K562 (cell line): ENCODE measurements at regions not wholly inside any gene's neighbourhood (a gene's known extent, or its start where the extent isn't known, plus 50 kb on each side); places are given as distances from the start of the nearest gene placed in this dataset.

ENCODE experiments used
- ATAC-seq: fragments of 200-7000 bp; cut with Tn5 transposase; 3 replicates; pipeline ENCODE4 v1.9.1; 2020; ENCODE audit warnings: moderate library complexity
- BruUV-seq: library from RNA; stranded (reverse); fragments of 400-500 nt; replicated peaks from 2 replicates; lab custom pipeline; 2021; lab: Mats Ljungman, UMichigan
- CTCF ChIA-PET: fragments of 300-600 bp; formaldehyde crosslinking; extraction: SDS; loops from one replicate; lab custom pipeline; 2021; ENCODE audit warnings: low intra/inter-chr PET ratio; lab: Yijun Ruan, JAX
- POLR2A ChIA-PET: fragments of 300-600, 350-650 bp; sonication (Branson Sonifier 250); formaldehyde crosslinking; extraction: SDS; loops from one replicate; lab custom pipeline; 2021; ENCODE audit warnings: antibody characterized with exemption, inconsistent platforms; lab: Yijun Ruan, JAX
- DNase-seq, 4 experiments: peaks; one replicate each; pipeline versions ENCODE4 v3.0.0 to v3.0.0-alpha.2; 2011 to 2018; ENCODE audit warnings: low spot score in 3 of 4, mixed read lengths in 3 of 4; ENCODE audit errors: extremely low read depth in 1 of 4
- FAIRE-seq: peaks from 2 replicates; lab custom pipeline; 2011; peaks lifted over from hg19 to GRCh38; lab: Jason Lieb, UNC
- H2AFZ ChIP-seq: 2 replicates; pipeline ENCODE4 v1.6.0; 2011; ENCODE audit warnings: low read depth, low read length, control low read depth, inconsistent platforms
- H3K27ac ChIP-seq: fragments of 200-600 bp; 3 replicates; pipeline ENCODE4 v1.8.0; 2011; ENCODE audit warnings: low read depth, mild to moderate bottlenecking, control low read depth, inconsistent platforms, low read length, moderate library complexity, mixed read lengths; ENCODE audit errors: extremely low read depth
- H3K27me3 ChIP-seq, 2 experiments: fragments of 300-600 bp in 1 of 2; 2 replicates in 1 of 2; 3 replicates in 1 of 2; pipeline versions ENCODE4 v1.6.0 to v1.8.0; 2011; ENCODE audit warnings: inconsistent platforms in 2 of 2, low read length in 2 of 2, mild to moderate bottlenecking in 1 of 2, mixed read lengths in 1 of 2, moderate library complexity in 1 of 2; ENCODE audit not compliant: control insufficient read depth in 2 of 2, insufficient read depth in 2 of 2
- H3K36me3 ChIP-seq: fragments of 300-600 bp; 3 replicates; pipeline ENCODE4 v1.8.0; 2011; ENCODE audit warnings: mild to moderate bottlenecking, low read length, inconsistent platforms; ENCODE audit not compliant: control insufficient read depth, insufficient read depth
- H3K4me1 ChIP-seq, 2 experiments: fragments of 200-600 bp in 1 of 2; replicated peaks in 1 of 2; 2 replicates in 1 of 2; 3 replicates in 1 of 2; pipeline versions ENCODE4 v1.5.1 to v1.8.0; 2011; ENCODE audit warnings: inconsistent platforms in 2 of 2, low read length in 2 of 2, mild to moderate bottlenecking in 1 of 2, mixed read lengths in 1 of 2, moderate library complexity in 1 of 2; ENCODE audit not compliant: control insufficient read depth in 2 of 2, insufficient read depth in 2 of 2
- H3K4me2 ChIP-seq: 2 replicates; pipeline ENCODE4 v1.6.1; 2011; ENCODE audit warnings: low read length, control low read depth, inconsistent platforms, mixed read lengths; ENCODE audit not compliant: insufficient read depth
- H3K4me3 ChIP-seq: fragments of 200-600 bp; sonication (generic), shearing (Covaris generic); 2 replicates; pipeline ENCODE4 v1.5.1; 2016; ENCODE audit warnings: control low read depth, inconsistent platforms
- H3K79me2 ChIP-seq: fragments of 200-600 bp; 3 replicates; pipeline ENCODE4 v1.8.0; 2011; ENCODE audit warnings: low read length, inconsistent platforms; ENCODE audit not compliant: control insufficient read depth, insufficient read depth
- H3K9ac ChIP-seq, 2 experiments: 2 replicates each; pipeline versions ENCODE4 v1.6.0 to v1.6.1; 2011; ENCODE audit warnings: low read depth in 2 of 2, low read length in 2 of 2, control low read depth in 1 of 2, inconsistent platforms in 1 of 2, mild to moderate bottlenecking in 1 of 2, mixed read lengths in 1 of 2; ENCODE audit not compliant: insufficient read depth in 1 of 2
- H3K9me1 ChIP-seq: one replicate; pipeline ENCODE4 v1.6.0; 2011; ENCODE audit warnings: inconsistent platforms, mild to moderate bottlenecking, low read length, moderate library complexity; ENCODE audit not compliant: control insufficient read depth, insufficient read depth
- H3K9me3 ChIP-seq: replicated peaks from 2 replicates; pipeline ENCODE4 v1.5.1; 2011; ENCODE audit warnings: low read depth, low read length, inconsistent platforms; ENCODE audit not compliant: control insufficient read depth, insufficient read depth
- H4K20me1 ChIP-seq: replicated peaks from 2 replicates; pipeline ENCODE4 v1.6.1; 2011; ENCODE audit warnings: low read length, inconsistent platforms, mixed read lengths; ENCODE audit not compliant: control insufficient read depth, insufficient read depth
- HNRNPK ChIP-seq: fragments of 200-400 bp; formaldehyde crosslinking; IDR thresholded peaks from one replicate; pipeline ENCODE4 v1.6.1; 2018; ENCODE audit warnings: mild to moderate bottlenecking, low read depth, low read length; ENCODE audit not compliant: poor library complexity, severe bottlenecking
- NEUROD1 ChIP-seq: fragments of 150-350 bp; IDR thresholded peaks from 2 replicates; pipeline ENCODE4 v1.6.1; 2014; ENCODE audit warnings: borderline replicate concordance, low read length, low read depth; ENCODE audit not compliant: partially characterized antibody
- POLR2A ChIP-seq: fragments of 450-650 bp; conservative IDR thresholded peaks from 2 replicates; pipeline ENCODE4 v1.6.1; 2016
- POLR2B ChIP-seq: fragments of 450-650 bp; IDR thresholded peaks from 2 replicates; pipeline ENCODE4 v1.6.1; 2018; ENCODE audit warnings: low read depth; ENCODE audit not compliant: partially characterized antibody
- SREBF1 ChIP-seq: fragments of 150-350 bp; IDR thresholded peaks from 2 replicates; pipeline ENCODE4 v1.6.1; 2014; ENCODE audit warnings: antibody characterized with exemption, low read depth, low read length, borderline replicate concordance
- TGIF2 ChIP-seq: sonication (generic); formaldehyde crosslinking; IDR thresholded peaks from 2 replicates; pipeline ENCODE4 v1.8.1; 2022; ENCODE audit warnings: mild to moderate bottlenecking, missing genetic modification reagents, moderate library complexity
- ZFPM2 ChIP-seq: fragments of 250-450 bp; sonication (Bioruptor Pico); IDR thresholded peaks from 2 replicates; pipeline ENCODE4 v1.5.1; 2022; ENCODE audit warnings: mild to moderate bottlenecking
- ZNF77 ChIP-seq: fragments of 250-450 bp; sonication (Bioruptor Pico); IDR thresholded peaks from 2 replicates; pipeline ENCODE4 v1.5.0; 2020
- WGBS: fragments of 100-300 bp; shearing (Covaris generic); methylation state at CpG from one replicate; pipeline ENCODE4 v1.1.6; 2016; ENCODE audit warnings: low coverage, mixed read lengths; ENCODE audit not compliant: insufficient coverage; ENCODE audit errors: missing lambda C conversion rate; 5-methylcytosine and 5-hydroxymethylcytosine counted together
- in situ Hi-C: fragments of 300-500 bp; cut with MboI; formaldehyde crosslinking; loops from 4 replicates; pipeline ENCODE4 v1.15.0; 2018; ENCODE audit warnings: inconsistent platforms, mixed read lengths
- intact Hi-C: fragments of 100-400 bp; cut with micrococcal nuclease; formaldehyde crosslinking; loops from 2 replicates; pipeline ENCODE4 v1.14.2; 2022
- TF ChIP-seq, protein P1 (sequence below): sonication (generic); formaldehyde crosslinking; IDR thresholded peaks from 2 replicates; pipeline ENCODE4 v1.8.1; 2023; ENCODE audit warnings: mild to moderate bottlenecking, missing genetic modification reagents

DNA sequence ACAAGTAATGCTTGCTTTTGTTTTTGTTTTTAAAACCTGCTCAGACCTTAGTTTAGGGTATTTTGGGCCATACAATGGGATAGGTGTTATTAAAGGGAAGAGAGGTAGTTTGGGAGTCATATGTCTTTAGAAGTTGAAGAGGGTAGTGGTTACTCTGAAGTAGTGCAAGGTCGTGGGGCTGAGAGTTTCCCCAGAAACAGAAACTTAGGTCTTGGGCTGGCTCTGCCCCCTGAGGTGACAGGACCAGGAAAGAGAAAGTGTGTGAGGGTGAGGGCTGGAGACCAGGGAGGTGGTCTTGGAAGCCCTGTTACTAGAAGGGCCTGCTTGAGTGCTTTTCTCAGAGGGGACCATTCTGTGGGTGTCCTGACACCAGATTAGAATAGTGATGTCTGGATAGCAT lies 500.5 kb upstream of the SPHKAP start:
- H3K9me3 ChIP-seq, result no peaks in the 10 kb centered on the region
- BruUV-seq, result no TSS peak
- DNase-seq (no peak), ATAC-seq (no peak)
- CTCF ChIA-PET, result no interaction called here
- H3K9me1 ChIP-seq, result no peaks in the 10 kb centered on the region
- in situ Hi-C loops, result no loop called here
- H3K27me3 ChIP-seq, result no peaks in the 10 kb centered on the region
- H3K79me2 ChIP-seq, result no peaks in the 10 kb centered on the region
- WGBS, result 0% methylated on average over 1 of the region's 1 CpG
- H3K27ac ChIP-seq, result no peak overlapping the region
- no peaks in the 10 kb centered on the region for H3K4me1 ChIP-seq
- H2AFZ ChIP-seq, result no peak overlapping the region
- no peak overlapping the region for H3K9ac ChIP-seq
- TF ChIP-seq TGIF2 (no peak), ZFPM2 (CRISPR knock-in tag) (no peak)
- TF ChIP-seq, all 486 proteins: peak for 0
- no peaks in the 10 kb centered on the region for H3K36me3 ChIP-seq
- no peak for FAIRE-seq
- no peak overlapping the region for H3K4me3 ChIP-seq
- intact Hi-C loops, result no loop called here
- POLR2A ChIA-PET, result no interaction called here
- H4K20me1 ChIP-seq, result no peaks in the 10 kb centered on the region
- no peak overlapping the region for H3K4me2 ChIP-seq

DNA sequence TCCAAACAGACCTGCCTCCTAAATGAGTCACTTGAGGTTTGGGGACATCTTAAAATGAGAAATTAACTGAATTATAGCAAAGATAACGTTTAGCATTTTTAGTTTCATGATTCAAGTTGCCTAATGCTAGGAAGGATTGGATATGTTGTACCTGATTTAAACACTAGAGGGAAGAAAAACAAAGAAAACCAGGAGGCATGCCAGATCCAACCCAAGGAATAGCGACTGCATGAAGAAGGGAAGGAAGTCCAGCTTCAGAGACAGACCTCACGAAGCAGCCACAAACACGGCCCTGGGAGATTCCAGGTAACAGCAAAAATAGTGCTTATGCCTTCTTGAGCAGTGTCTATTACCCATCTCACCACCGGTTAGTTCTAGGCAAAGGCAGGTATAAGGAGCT lies 499.9 kb upstream of the SPHKAP start:
- no peaks in the 10 kb centered on the region for H3K79me2 ChIP-seq
- H3K9ac ChIP-seq, result no peak overlapping the region
- 0% methylated on average over 4 of the region's 5 CpGs for WGBS
- no peak overlapping the region for H3K4me2 ChIP-seq
- H3K27me3 ChIP-seq, result no peaks in the 10 kb centered on the region
- no peak for FAIRE-seq
- no peak overlapping the region for H3K27ac ChIP-seq
- no peak overlapping the region for H3K4me3 ChIP-seq
- no peaks in the 10 kb centered on the region for H3K36me3 ChIP-seq
- no peaks in the 10 kb centered on the region for H3K9me3 ChIP-seq
- CTCF ChIA-PET, result no interaction called here
- POLR2A ChIA-PET, result no interaction called here
- no peak for DNase-seq
- BruUV-seq, result no TSS peak
- intact Hi-C loops, result no loop called here
- in situ Hi-C loops, result no loop called here
- H3K4me1 ChIP-seq, result no peaks in the 10 kb centered on the region
- H4K20me1 ChIP-seq, result no peaks in the 10 kb centered on the region
- H3K9me1 ChIP-seq, result no peaks in the 10 kb centered on the region
- no peak for ATAC-seq
- H2AFZ ChIP-seq, result no peak overlapping the region
- no peak for TF ChIP-seq HNRNPK
- no peak for TF ChIP-seq ZNF77
- no peak for TF ChIP-seq SREBF1
- TF ChIP-seq POLR2B, result no peak
- TF ChIP-seq NEUROD1, result no peak
- no peak for TF ChIP-seq POLR2A
- TF ChIP-seq, protein P1, sequence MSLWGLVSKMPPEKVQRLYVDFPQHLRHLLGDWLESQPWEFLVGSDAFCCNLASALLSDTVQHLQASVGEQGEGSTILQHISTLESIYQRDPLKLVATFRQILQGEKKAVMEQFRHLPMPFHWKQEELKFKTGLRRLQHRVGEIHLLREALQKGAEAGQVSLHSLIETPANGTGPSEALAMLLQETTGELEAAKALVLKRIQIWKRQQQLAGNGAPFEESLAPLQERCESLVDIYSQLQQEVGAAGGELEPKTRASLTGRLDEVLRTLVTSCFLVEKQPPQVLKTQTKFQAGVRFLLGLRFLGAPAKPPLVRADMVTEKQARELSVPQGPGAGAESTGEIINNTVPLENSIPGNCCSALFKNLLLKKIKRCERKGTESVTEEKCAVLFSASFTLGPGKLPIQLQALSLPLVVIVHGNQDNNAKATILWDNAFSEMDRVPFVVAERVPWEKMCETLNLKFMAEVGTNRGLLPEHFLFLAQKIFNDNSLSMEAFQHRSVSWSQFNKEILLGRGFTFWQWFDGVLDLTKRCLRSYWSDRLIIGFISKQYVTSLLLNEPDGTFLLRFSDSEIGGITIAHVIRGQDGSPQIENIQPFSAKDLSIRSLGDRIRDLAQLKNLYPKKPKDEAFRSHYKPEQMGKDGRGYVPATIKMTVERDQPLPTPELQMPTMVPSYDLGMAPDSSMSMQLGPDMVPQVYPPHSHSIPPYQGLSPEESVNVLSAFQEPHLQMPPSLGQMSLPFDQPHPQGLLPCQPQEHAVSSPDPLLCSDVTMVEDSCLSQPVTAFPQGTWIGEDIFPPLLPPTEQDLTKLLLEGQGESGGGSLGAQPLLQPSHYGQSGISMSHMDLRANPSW (CRISPR knock-in tag), result no peak
